Adrenal gland (tissue), 9 donors: ENCODE measurements at regions not wholly inside any gene's neighbourhood (a gene's known extent, or its start where the extent isn't known, plus 50 kb on each side); places are given as distances from the start of the nearest gene placed in this dataset.

Experiments
- DNase-seq, 7 donors: peaks; one replicate each; pipeline ENCODE4 v3.0.0-alpha.2; 2019 to 2020
- H3K27ac ChIP-seq, 5 donors: fragments of 200-600 bp; sonication (generic) in 4 of 5; 1 replicate in 3 of 5; 2 replicates in 2 of 5; pipeline versions ENCODE4 v1.5.1 to v1.8.0; 2016 to 2020; ENCODE audit warnings: mild to moderate bottlenecking in 1 of 5
- H3K27me3 ChIP-seq: fragments of 200-600 bp; 2 replicates; pipeline ENCODE4 v1.8.0; 2021
- H3K36me3 ChIP-seq, 2 donors: fragments of 200-600 bp; replicated peaks in 1 of 2; 1 replicate in 1 of 2; 2 replicates in 1 of 2; pipeline versions ENCODE4 v1.5.1 to v1.8.0; 2018 to 2022
- H3K4me1 ChIP-seq, 2 donors: fragments of 200-600 bp; replicated peaks in 1 of 2; 1 replicate in 1 of 2; 2 replicates in 1 of 2; pipeline versions ENCODE4 v1.5.1 to v1.8.0; 2018 to 2021
- H3K4me3 ChIP-seq, 4 donors: fragments of 200-600 bp; sonication (generic) in 3 of 4; one replicate each; pipeline ENCODE4 v1.5.1; 2016 to 2018
- H3K9me3 ChIP-seq, 3 donors: fragments of 200-600 bp; sonication (generic) in 1 of 3; replicated peaks in 1 of 3; 1 replicate in 2 of 3; 2 replicates in 1 of 3; pipeline versions ENCODE4 v1.5.1 to v1.8.0; 2016 to 2021
- POLR2A ChIP-seq, 2 donors: fragments of 450-650 bp; IDR thresholded peaks; one replicate each; pipeline ENCODE4 v1.6.1; 2017; ENCODE audit warnings: antibody characterized with exemption in 2 of 2, mild to moderate bottlenecking in 2 of 2, moderate library complexity in 1 of 2
- WGBS, 4 donors: extraction: QIAGEN DNeasy Blood & Tissue Kit in 2 of 4; methylation state at CpG; one replicate each; pipeline versions ENCODE4 v1.1.5 to v1.1.7; 2013 to 2017; 5-methylcytosine and 5-hydroxymethylcytosine counted together
- intact Hi-C, 2 donors: fragments of 100-400 bp; cut with DNase I; formaldehyde crosslinking; loops; one replicate each; pipeline versions ENCODE4 v1.14.1 to v1.15.0; 2022 to 2023
- TF ChIP-seq, protein P1 (sequence below), 6 experiments: fragments of 450-650 bp in 4 of 6; fragments of 200-600 bp in 2 of 6; sonication (generic) in 1 of 6; IDR thresholded peaks; 1 replicate in 5 of 6; 2 replicates in 1 of 6; pipeline versions ENCODE4 v1.5.1 to v1.8.0; 2016 to 2021; ENCODE audit warnings: antibody characterized with exemption in 6 of 6, mild to moderate bottlenecking in 2 of 6, moderate library complexity in 1 of 6
- donor health status: healthy with polysubstance abuse.
- donor health status: Bipolar disorder and iron deficiency.
- donor health status: DM: yes; HTN: yes; CAD: no.
- donor health status: DM: no; HTN: no; CAD: no.
- donor health status: DM: no; HTN: no; CAD: no.

- TF ChIP-seq, protein P1, sequence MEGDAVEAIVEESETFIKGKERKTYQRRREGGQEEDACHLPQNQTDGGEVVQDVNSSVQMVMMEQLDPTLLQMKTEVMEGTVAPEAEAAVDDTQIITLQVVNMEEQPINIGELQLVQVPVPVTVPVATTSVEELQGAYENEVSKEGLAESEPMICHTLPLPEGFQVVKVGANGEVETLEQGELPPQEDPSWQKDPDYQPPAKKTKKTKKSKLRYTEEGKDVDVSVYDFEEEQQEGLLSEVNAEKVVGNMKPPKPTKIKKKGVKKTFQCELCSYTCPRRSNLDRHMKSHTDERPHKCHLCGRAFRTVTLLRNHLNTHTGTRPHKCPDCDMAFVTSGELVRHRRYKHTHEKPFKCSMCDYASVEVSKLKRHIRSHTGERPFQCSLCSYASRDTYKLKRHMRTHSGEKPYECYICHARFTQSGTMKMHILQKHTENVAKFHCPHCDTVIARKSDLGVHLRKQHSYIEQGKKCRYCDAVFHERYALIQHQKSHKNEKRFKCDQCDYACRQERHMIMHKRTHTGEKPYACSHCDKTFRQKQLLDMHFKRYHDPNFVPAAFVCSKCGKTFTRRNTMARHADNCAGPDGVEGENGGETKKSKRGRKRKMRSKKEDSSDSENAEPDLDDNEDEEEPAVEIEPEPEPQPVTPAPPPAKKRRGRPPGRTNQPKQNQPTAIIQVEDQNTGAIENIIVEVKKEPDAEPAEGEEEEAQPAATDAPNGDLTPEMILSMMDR (IDR thresholded peaks at IDR 0.05), result no peak
- TF ChIP-seq POLR2A (IDR thresholded peaks at IDR 0.05), result no peak
- Histone ChIP-seq H3K9me3 (no peaks in the 10 kb centered on the region), H3K27ac (no peak overlapping the region), H3K36me3 (no peaks in the 10 kb centered on the region), H3K27me3 (no peaks in the 10 kb centered on the region), H3K4me3 (no peak overlapping the region), H3K4me1 (no peaks in the 10 kb centered on the region)
- WGBS, 4 donors, result 54 to 76% (median 62%) methylated on average over 8 to 10 of the region's 10 CpGs
- no peak for DNase-seq
- intact Hi-C loops, result no loop called here
Observed at GRCh38 chr7:155154586-155154985, 84.5 kb downstream of the HTR5A start.

DNA sequence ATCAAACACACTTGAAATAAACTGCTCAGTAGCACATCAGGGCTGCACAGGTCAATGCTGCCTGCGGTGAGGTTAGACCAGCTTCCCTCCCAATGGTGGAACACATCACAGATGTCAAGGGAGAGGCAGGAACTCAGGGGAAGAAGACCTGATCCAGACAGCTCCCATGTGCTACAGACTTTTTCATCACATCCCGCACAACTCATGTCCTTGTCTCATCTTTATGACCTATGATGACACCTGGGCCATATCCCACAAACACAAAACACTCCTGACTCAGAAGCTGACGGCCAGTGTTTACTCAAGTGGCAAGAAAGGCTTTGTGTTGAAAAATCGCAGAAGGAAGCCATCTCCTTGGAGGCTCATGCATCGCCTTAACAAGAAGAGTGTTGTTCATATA is 91.6 kb downstream of the HTR5A start:
- Histone ChIP-seq H3K36me3 (no peaks in the 10 kb centered on the region), H3K27me3 (no peaks in the 10 kb centered on the region), H3K4me3 (no peak overlapping the region), H3K9me3 (no peaks in the 10 kb centered on the region), H3K27ac (no peak overlapping the region), H3K4me1 (no peaks in the 10 kb centered on the region)
- TF ChIP-seq POLR2A (IDR thresholded peaks at IDR 0.05), result no peak
- TF ChIP-seq, protein P1 (IDR thresholded peaks at IDR 0.05), result no peak
- WGBS, 4 donors, result 66 to 75% (median 69%) methylated on average over 5 of the region's 5 CpGs
- no peak for DNase-seq
- intact Hi-C loops, result no loop called here

- Histone ChIP-seq H3K27ac (no peak overlapping the region), H3K4me3 (no peak overlapping the region), H3K9me3 (no peaks in the 10 kb centered on the region), H3K36me3 (no peaks in the 10 kb centered on the region), H3K27me3 (no peaks in the 10 kb centered on the region), H3K4me1 (no peaks in the 10 kb centered on the region)
- intact Hi-C loops, result no loop called here
- no peak for TF ChIP-seq POLR2A (IDR thresholded peaks at IDR 0.05)
- TF ChIP-seq, protein P1 (IDR thresholded peaks at IDR 0.05), result no peak
- DNase-seq, result no peak
Observed at GRCh38 chr7:155162422-155162821, 92.3 kb downstream of the HTR5A start.

- Histone ChIP-seq H3K9me3 (no peaks in the 10 kb centered on the region), H3K27me3 (no peaks in the 10 kb centered on the region), H3K27ac (no peak overlapping the region), H3K4me1 (no peaks in the 10 kb centered on the region), H3K4me3 (no peak overlapping the region), H3K36me3 (no peaks in the 10 kb centered on the region)
- DNase-seq, result no peak
- intact Hi-C loops, result no loop called here
- no peak for TF ChIP-seq POLR2A (IDR thresholded peaks at IDR 0.05)
- TF ChIP-seq, protein P1 (IDR thresholded peaks at IDR 0.05), result no peak
- WGBS, 4 donors, result 82 to 85% (median 84%) methylated on average over 7 of the region's 7 CpGs
Observed at GRCh38 chr7:155163696-155164095, 93.6 kb downstream of the HTR5A start.
